ENCODE measurements at regions not wholly inside any gene's neighbourhood (a gene's known extent, or its start where the extent isn't known, plus 50 kb on each side); places are given as distances from the start of the nearest gene placed in this dataset.

GRCh38 chr9:38228331-38229103 lies 159.5 kb upstream of the SHB start:
- TF ChIP-seq RXRA (IDR thresholded peaks at IDR 0.05) (no peak), TAF1 (conservative IDR thresholded peaks at IDR 0.05) (no peak), RAD21 (IDR thresholded peaks at IDR 0.05) (no peak)
- TF ChIP-seq, protein P1, sequence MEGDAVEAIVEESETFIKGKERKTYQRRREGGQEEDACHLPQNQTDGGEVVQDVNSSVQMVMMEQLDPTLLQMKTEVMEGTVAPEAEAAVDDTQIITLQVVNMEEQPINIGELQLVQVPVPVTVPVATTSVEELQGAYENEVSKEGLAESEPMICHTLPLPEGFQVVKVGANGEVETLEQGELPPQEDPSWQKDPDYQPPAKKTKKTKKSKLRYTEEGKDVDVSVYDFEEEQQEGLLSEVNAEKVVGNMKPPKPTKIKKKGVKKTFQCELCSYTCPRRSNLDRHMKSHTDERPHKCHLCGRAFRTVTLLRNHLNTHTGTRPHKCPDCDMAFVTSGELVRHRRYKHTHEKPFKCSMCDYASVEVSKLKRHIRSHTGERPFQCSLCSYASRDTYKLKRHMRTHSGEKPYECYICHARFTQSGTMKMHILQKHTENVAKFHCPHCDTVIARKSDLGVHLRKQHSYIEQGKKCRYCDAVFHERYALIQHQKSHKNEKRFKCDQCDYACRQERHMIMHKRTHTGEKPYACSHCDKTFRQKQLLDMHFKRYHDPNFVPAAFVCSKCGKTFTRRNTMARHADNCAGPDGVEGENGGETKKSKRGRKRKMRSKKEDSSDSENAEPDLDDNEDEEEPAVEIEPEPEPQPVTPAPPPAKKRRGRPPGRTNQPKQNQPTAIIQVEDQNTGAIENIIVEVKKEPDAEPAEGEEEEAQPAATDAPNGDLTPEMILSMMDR (IDR thresholded peaks at IDR 0.05; ENCODE audit: low read depth, low read length, missing input control), result no peak

Data from liver (tissue), 3 donors.